SK-N-MC (cell line): ENCODE measurements at regions not wholly inside any gene's neighbourhood (a gene's known extent, or its start where the extent isn't known, plus 50 kb on each side); places are given as distances from the start of the nearest gene placed in this dataset.

ENCODE experiments used
- EZH2 ChIP-seq: fragments of 200-600 bp; sonication (generic); IDR thresholded peaks from one replicate; pipeline ENCODE4 v1.6.1; 2017; ENCODE audit warnings: antibody characterized with exemption
- FOXP2 ChIP-seq: optimal IDR thresholded peaks from 2 replicates; pipeline ENCODE3; 2011; ENCODE audit warnings: mild to moderate bottlenecking, moderate library complexity; ENCODE audit not compliant: insufficient read depth; ENCODE audit errors: extremely low read length, control extremely low read depth

DNA sequence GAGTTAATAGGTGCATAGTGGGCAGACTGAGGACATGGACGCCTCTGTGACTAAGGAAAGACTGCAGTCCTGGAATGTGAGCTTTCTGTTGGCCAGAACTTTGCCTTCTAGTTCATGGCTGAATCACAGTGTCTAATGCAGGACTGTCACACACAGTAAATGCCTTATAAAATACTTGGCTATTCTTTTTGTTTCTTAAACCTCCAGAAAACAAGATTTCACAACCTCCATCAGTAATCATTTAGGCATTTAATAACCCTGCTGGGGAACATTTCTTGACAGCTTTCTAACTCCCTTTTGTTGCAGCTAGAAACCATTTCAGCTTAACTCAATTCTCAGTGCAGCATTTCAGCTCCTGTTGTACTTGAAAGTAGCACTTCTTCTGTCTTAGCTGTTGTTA is 335.8 kb upstream of the DDI1 start:
- TF ChIP-seq FOXP2, result no peak
- TF ChIP-seq EZH2, result no peak
